Hepatocyte (in vitro differentiated cells): ENCODE measurements at regions not wholly inside any gene's neighbourhood (a gene's known extent, or its start where the extent isn't known, plus 50 kb on each side); places are given as distances from the start of the nearest gene placed in this dataset.

Experiments
- DNase-seq: peaks from one replicate; pipeline ENCODE4 v3.0.0-alpha.2; 2016; ENCODE audit warnings: low spot score
- H2AFZ ChIP-seq: fragments of 200-600 bp; sonication (generic); 2 replicates; pipeline ENCODE4 v1.6.0; 2016; ENCODE audit warnings: antibody characterized with exemption, mild to moderate bottlenecking
- H3K27ac ChIP-seq: fragments of 200-600 bp; sonication (generic); 2 replicates; pipeline ENCODE4 v1.5.1; 2016; ENCODE audit warnings: mild to moderate bottlenecking
- H3K27me3 ChIP-seq: fragments of 200-600 bp; sonication (generic); 2 replicates; pipeline ENCODE4 v1.6.1; 2016
- H3K36me3 ChIP-seq: fragments of 200-600 bp; sonication (generic); replicated peaks from 2 replicates; pipeline ENCODE4 v1.5.1; 2016; ENCODE audit warnings: low read depth; ENCODE audit not compliant: insufficient read depth
- H3K4me1 ChIP-seq: fragments of 200-600 bp; sonication (generic); 2 replicates; pipeline ENCODE4 v1.5.1; 2016; ENCODE audit warnings: mild to moderate bottlenecking, moderate library complexity; ENCODE audit not compliant: insufficient read depth
- H3K4me2 ChIP-seq: fragments of 200-600 bp; sonication (generic); 2 replicates; pipeline ENCODE4 v1.6.0; 2016
- H3K4me3 ChIP-seq: fragments of 200-600 bp; sonication (generic); 2 replicates; pipeline ENCODE4 v1.5.1; 2016; ENCODE audit warnings: mild to moderate bottlenecking
- H3K79me2 ChIP-seq: fragments of 200-600 bp; sonication (generic); 2 replicates; pipeline ENCODE4 v1.6.0; 2017; ENCODE audit warnings: mild to moderate bottlenecking
- H3K9me2 ChIP-seq: fragments of 200-600 bp; sonication (generic); replicated peaks from 2 replicates; pipeline ENCODE4 v1.6.0; 2017; ENCODE audit warnings: mild to moderate bottlenecking; ENCODE audit not compliant: insufficient read depth
- H3K9me3 ChIP-seq: fragments of 200-600 bp; sonication (generic); 2 replicates; pipeline ENCODE4 v1.5.1; 2016; ENCODE audit warnings: low read depth, mild to moderate bottlenecking
- H4K20me1 ChIP-seq: fragments of 200-600 bp; sonication (generic); 2 replicates; pipeline ENCODE4 v1.6.0; 2016; ENCODE audit warnings: mild to moderate bottlenecking; ENCODE audit not compliant: insufficient read depth, poor library complexity, severe bottlenecking
- CTCF ChIP-seq: fragments of 200-600 bp; sonication (generic); IDR thresholded peaks from 2 replicates; pipeline ENCODE4 v1.5.1; 2016; ENCODE audit warnings: antibody characterized with exemption, mild to moderate bottlenecking; ENCODE audit not compliant: poor library complexity
- EZH2 ChIP-seq: fragments of 200-600 bp; sonication (generic); IDR thresholded peaks from 2 replicates; pipeline ENCODE4 v1.6.1; 2016; ENCODE audit warnings: antibody characterized with exemption, mild to moderate bottlenecking, borderline replicate concordance
- EZH2phosphoT487 ChIP-seq: fragments of 200-600 bp; sonication (generic); IDR thresholded peaks from one replicate; pipeline ENCODE4 v1.6.1; 2018; ENCODE audit warnings: antibody characterized with exemption, mild to moderate bottlenecking, low read depth, moderate library complexity; ENCODE audit not compliant: unreplicated experiment, severe bottlenecking
- WGBS: methylation state at CpG from one replicate; pipeline ENCODE4 v1.1.6; 2016; ENCODE audit warnings: low lambda C conversion rate; ENCODE audit errors: missing lambda C conversion rate; 5-methylcytosine and 5-hydroxymethylcytosine counted together

GRCh38 chr10:35723992-35724391 is 81.9 kb upstream of the FZD8 start:
- DNase-seq: no peak
- H3K4me2 ChIP-seq: no peak overlapping the region
- WGBS: 91% methylated on average over 5 of the region's 5 CpGs
- no peaks in the 10 kb centered on the region for H4K20me1 ChIP-seq
- H3K36me3 ChIP-seq: no peaks in the 10 kb centered on the region
- no peak overlapping the region for H3K4me3 ChIP-seq
- H3K27ac ChIP-seq: no peak overlapping the region
- H2AFZ ChIP-seq: no peak overlapping the region
- H3K4me1 ChIP-seq: no peaks in the 10 kb centered on the region
- H3K9me2 ChIP-seq: no peaks in the 10 kb centered on the region
- no peaks in the 10 kb centered on the region for H3K27me3 ChIP-seq
- TF ChIP-seq EZH2: no peak
- TF ChIP-seq EZH2phosphoT487: no peak
- no peak for TF ChIP-seq CTCF
- H3K9me3 ChIP-seq: no peaks in the 10 kb centered on the region
- no peaks in the 10 kb centered on the region for H3K79me2 ChIP-seq

GRCh38 chr10:35723059-35723458 is 81.0 kb upstream of the FZD8 start:
- no peak for DNase-seq
- Histone ChIP-seq H3K4me2 (no peak overlapping the region), H3K9me3 (no peaks in the 10 kb centered on the region), H3K27ac (no peak overlapping the region), H3K9me2 (no peaks in the 10 kb centered on the region), H3K4me1 (no peaks in the 10 kb centered on the region), H3K4me3 (no peak overlapping the region), H3K36me3 (no peaks in the 10 kb centered on the region), H3K27me3 (no peaks in the 10 kb centered on the region), H2AFZ (no peak overlapping the region), H4K20me1 (no peaks in the 10 kb centered on the region), H3K79me2 (no peaks in the 10 kb centered on the region)
- TF ChIP-seq EZH2phosphoT487 (no peak), EZH2 (no peak), CTCF (no peak)
- WGBS: 91% methylated on average over 4 of the region's 4 CpGs

GRCh38 chr10:35722636-35723035 is 80.5 kb upstream of the FZD8 start:
- TF ChIP-seq EZH2phosphoT487: no peak
- Histone ChIP-seq H3K79me2 (no peaks in the 10 kb centered on the region), H4K20me1 (no peaks in the 10 kb centered on the region), H3K4me3 (no peak overlapping the region), H3K4me1 (no peaks in the 10 kb centered on the region), H3K36me3 (no peaks in the 10 kb centered on the region), H3K4me2 (no peak overlapping the region), H3K9me2 (no peaks in the 10 kb centered on the region), H3K9me3 (no peaks in the 10 kb centered on the region), H3K27me3 (no peaks in the 10 kb centered on the region), H2AFZ (no peak overlapping the region), H3K27ac (no peak overlapping the region)
- DNase-seq: peak; percentile 56
- WGBS: 45% methylated on average over 4 of the region's 4 CpGs

GRCh38 chr10:35722226-35722625 is 80.1 kb upstream of the FZD8 start:
- H3K4me2 ChIP-seq: no peak overlapping the region
- H3K27me3 ChIP-seq: no peaks in the 10 kb centered on the region
- H3K9me2 ChIP-seq: no peaks in the 10 kb centered on the region
- H2AFZ ChIP-seq: no peak overlapping the region
- no peaks in the 10 kb centered on the region for H3K36me3 ChIP-seq
- TF ChIP-seq CTCF: no peak
- TF ChIP-seq EZH2phosphoT487: no peak
- TF ChIP-seq EZH2: no peak
- no peak overlapping the region for H3K4me3 ChIP-seq
- WGBS: 82% methylated on average over 5 of the region's 5 CpGs
- no peaks in the 10 kb centered on the region for H3K4me1 ChIP-seq
- no peak overlapping the region for H3K27ac ChIP-seq
- no peaks in the 10 kb centered on the region for H3K79me2 ChIP-seq
- no peak for DNase-seq
- no peaks in the 10 kb centered on the region for H3K9me3 ChIP-seq
- no peaks in the 10 kb centered on the region for H4K20me1 ChIP-seq
